ENCODE measurements at regions not wholly inside any gene's neighbourhood (a gene's known extent, or its start where the extent isn't known, plus 50 kb on each side); places are given as distances from the start of the nearest gene placed in this dataset.
A peak's percentile ranks its signal among the peaks of the same experiment; 100 is the strongest.
"Not testable (repeated sequence)": the region's sequence is repeated elsewhere in the genome, so short reads cannot be mapped to it uniquely, and the experiment has no call there.

DNA sequence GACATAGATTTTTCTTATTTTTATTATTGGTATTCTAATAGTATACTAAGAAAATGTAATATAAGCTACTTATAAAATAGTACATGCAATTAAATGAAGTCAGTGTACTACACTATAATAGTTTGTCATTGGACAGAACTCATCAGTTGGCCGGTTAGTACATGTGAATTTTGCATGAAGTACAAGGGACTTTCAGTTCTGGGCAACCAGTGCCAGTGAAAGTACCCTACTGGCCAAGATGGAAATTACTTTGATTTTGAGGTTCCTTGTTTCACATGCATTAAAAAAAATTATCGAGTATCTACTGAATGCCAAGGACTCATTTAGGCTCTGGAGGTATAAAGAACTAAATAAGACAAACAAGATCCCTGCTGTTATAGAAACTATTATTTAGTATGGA is 213.4 kb upstream of the ELL2 start:
- no peak for TF ChIP-seq CTCF (IDR thresholded peaks at IDR 0.05; ENCODE audit: control insufficient read depth, insufficient read depth, low read depth, low read length, missing control alignments)
- no peak overlapping the region for H3K4me3 ChIP-seq (ENCODE audit: control insufficient read depth, low read depth, low read length)
- DNase-seq (ENCODE audit: low read depth), result no peak

DNA sequence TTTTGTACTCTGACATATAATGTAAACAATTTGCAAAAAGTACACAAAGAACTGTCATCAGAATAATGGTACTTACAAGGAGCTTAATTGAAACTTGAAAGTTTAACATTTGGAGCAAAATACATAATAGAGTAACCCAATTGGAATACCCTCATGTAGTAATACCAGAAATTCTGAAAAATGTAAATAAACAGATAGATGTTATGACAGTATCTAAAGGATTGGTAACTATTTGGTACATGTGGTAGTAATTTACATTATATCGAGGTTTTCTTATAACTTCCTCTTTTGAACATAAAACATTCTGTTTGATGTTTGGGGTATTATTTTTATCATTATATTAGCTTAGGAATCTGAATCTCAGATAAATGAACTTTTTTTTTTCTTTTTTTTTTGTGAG is 211.7 kb upstream of the ELL2 start:
- no peak for DNase-seq (ENCODE audit: low read depth)
- no peak for TF ChIP-seq CTCF (IDR thresholded peaks at IDR 0.05; ENCODE audit: control insufficient read depth, insufficient read depth, low read depth, low read length, missing control alignments)
- no peak overlapping the region for H3K4me3 ChIP-seq (ENCODE audit: control insufficient read depth, low read depth, low read length)

DNA sequence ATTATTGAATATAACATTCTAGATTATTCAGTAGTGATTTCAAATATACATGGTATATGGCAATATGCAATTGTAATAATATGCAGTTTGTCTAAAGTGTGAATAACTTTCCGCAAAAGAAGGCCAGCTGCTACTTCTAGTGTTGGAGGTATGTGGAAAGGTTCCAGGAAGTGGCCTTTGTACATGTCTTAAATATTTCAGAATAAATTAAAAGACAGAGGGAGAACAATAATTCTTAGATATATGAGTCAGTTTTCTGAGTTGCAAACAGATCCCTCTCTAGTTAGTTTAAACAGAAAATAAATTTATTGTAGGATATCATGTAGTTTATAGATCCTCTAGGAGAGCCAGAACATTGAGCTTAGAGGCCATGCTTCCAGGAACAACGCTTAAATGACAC is 210.8 kb upstream of the ELL2 start:
- peak; percentile 52 for DNase-seq (ENCODE audit: low read depth)
- no peak for TF ChIP-seq CTCF (IDR thresholded peaks at IDR 0.05; ENCODE audit: control insufficient read depth, insufficient read depth, low read depth, low read length, missing control alignments)
- no peak overlapping the region for H3K4me3 ChIP-seq (ENCODE audit: control insufficient read depth, low read depth, low read length)

DNA sequence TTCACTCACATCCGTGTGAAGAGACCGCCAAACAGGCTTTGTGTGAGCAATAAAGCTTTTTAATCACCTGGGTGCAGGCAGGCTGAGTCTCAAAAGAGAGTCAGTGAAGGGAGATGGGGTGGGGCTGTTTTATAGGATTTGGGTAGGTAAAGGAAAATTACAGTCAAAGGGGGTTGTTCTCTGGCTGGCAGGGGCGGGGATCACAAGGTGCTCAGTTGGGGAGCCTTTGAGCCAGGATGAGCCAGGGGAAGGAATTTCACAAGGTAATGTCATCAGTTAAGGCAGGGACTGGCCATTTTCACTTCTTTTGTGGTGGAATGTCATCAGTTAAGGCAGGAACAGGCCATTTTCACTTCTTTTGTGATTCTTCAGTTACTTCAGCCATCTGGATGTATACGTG is 210.3 kb upstream of the ELL2 start:
- DNase-seq (ENCODE audit: low read depth); H3K4me3 ChIP-seq (ENCODE audit: control insufficient read depth, low read depth, low read length): not testable (repeated sequence)

DNA sequence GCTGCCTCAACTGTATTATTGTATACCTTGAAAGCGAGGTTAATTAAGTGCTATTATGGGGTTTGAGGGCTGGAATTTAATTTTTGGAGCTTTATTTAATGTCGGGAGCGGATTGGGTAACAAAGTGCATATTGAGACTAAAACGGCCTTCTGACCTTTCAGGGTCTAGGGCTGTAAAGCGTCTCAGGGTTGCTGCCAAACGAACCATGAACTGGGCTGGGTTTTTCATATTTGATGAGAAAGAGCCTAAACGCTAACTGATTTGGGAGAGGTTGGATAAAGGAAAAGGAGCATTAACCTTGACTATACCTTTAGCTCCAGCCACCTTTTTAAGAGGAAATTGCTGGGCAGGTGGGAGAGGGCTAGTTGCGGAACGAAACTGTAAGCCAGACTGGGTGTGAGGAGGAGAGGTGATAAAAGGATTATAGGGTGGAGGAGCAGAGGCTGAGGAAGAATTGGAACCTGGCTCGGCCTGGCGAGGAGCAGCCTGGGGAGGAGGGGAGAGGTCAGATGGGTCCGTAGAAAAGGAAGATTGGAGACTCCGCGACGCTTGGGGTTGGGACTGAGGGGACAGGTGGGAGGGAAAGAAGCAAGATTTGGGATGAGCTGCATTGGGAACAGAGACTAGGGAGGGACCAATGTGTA is 209.0 kb upstream of the ELL2 start:
- not testable (repeated sequence) for DNase-seq (ENCODE audit: low read depth); H3K4me3 ChIP-seq (ENCODE audit: control insufficient read depth, low read depth, low read length)

DNA sequence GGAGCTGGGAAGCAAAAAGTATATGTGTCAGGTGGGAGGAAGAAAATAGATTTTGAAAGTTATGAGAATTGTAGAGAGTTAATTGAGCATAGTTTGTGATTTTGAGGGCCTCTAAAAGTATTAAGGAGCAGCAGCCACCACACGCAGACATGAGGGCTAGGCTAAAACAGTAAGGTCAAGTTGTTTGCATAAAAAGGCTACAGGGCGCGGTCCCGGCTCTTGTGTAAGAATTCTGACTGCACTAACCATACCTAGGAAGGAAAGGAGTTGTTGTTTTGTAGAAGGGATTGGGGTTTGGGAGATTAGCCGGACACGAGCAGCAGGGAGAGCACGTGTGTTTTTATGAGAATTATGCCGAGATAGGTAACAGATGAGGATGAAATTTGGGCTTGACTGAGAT is 207.2 kb upstream of the ELL2 start:
- not testable (repeated sequence) for H3K4me3 ChIP-seq (ENCODE audit: control insufficient read depth, low read depth, low read length); DNase-seq (ENCODE audit: low read depth)

GRCh38 chr5:96159043-96159442 is 197.4 kb upstream of the ELL2 start:
- no peak for DNase-seq (ENCODE audit: low read depth)
- no peak for TF ChIP-seq CTCF (IDR thresholded peaks at IDR 0.05; ENCODE audit: control insufficient read depth, insufficient read depth, low read depth, low read length, missing control alignments)
- no peak overlapping the region for H3K4me3 ChIP-seq (ENCODE audit: control insufficient read depth, low read depth, low read length)

- TF ChIP-seq CTCF (IDR thresholded peaks at IDR 0.05; ENCODE audit: control insufficient read depth, insufficient read depth, low read depth, low read length, missing control alignments), result no peak
- DNase-seq (ENCODE audit: low read depth), result no peak
- H3K4me3 ChIP-seq (ENCODE audit: control insufficient read depth, low read depth, low read length), result no peak overlapping the region
Measured at GRCh38 chr5:96157841-96158291, 196.2 kb upstream of the ELL2 start.

Measured in AG09309 (cell line).